Activated CD8-positive, alpha-beta memory T cell treated with anti-CD3 and anti-CD28 coated beads, Interleukin-2, amount 50 U/mL, for 24 hours (primary cell): ENCODE measurements at regions not wholly inside any gene's neighbourhood (a gene's known extent, or its start where the extent isn't known, plus 50 kb on each side); places are given as distances from the start of the nearest gene placed in this dataset.

Experiments used
- DNase-seq: peaks from one replicate; pipeline ENCODE4 v3.0.0-alpha.2; 2020; ENCODE audit errors: extremely low read depth

- DNase-seq, result no peak
These were observed 83.3 kb upstream of the ANO1 start for GRCh38 chr11:69994810-69995209.

GRCh38 chr11:69995697-69996096 is 82.4 kb upstream of the ANO1 start:
- no peak for DNase-seq

GRCh38 chr11:69996451-69996850 is 81.7 kb upstream of the ANO1 start:
- no peak for DNase-seq

- DNase-seq, result no peak
These were observed 80.8 kb upstream of the ANO1 start for GRCh38 chr11:69997352-69997751.

- no peak for DNase-seq
These were observed 78.4 kb upstream of the ANO1 start for GRCh38 chr11:69999721-70000120.

GRCh38 chr11:70000228-70000627 is 77.9 kb upstream of the ANO1 start:
- no peak for DNase-seq

GRCh38 chr11:70001246-70001645 is 76.9 kb upstream of the ANO1 start:
- DNase-seq, result no peak

DNA sequence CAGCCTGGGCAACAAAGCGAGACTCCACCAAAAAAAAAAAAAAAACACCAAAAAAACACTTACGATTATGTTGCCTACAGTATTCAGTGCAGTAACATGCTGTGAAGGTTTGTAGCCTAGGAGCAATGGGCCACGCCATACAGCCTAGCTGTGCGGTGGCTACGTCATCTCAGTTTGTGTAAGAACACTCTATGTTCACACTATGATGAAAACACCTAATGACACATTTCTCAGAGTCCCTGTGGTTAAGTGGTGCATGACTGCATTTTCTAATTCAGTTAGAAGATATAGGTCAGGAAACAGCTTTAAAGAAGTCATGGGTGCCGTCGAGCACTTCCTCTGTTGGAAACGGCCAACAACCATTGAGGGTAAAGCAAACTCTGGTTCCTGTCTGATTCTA is 75.7 kb upstream of the ANO1 start:
- DNase-seq, result no peak

GRCh38 chr11:70005107-70005818 is 72.9 kb upstream of the ANO1 start:
- DNase-seq, result no peak

DNA sequence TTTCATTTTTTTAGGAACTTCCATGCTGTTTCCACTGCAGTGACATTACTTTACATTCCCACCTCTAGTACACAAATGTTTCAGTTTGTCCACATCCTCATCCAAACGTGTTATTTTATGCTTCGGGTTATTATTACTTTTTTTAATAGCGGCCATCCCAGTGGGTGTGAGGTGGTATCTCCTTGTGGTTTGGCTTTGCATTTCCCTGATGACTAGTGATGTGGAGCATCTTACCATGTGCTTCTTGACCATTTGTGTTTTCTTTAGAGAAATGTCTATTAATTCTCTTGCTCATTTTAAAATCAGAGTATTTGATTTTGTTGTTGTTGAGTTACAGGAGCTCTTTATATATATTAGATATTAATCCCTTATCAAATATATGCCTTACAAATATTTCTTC is 70.3 kb upstream of the ANO1 start:
- DNase-seq, result no peak

DNA sequence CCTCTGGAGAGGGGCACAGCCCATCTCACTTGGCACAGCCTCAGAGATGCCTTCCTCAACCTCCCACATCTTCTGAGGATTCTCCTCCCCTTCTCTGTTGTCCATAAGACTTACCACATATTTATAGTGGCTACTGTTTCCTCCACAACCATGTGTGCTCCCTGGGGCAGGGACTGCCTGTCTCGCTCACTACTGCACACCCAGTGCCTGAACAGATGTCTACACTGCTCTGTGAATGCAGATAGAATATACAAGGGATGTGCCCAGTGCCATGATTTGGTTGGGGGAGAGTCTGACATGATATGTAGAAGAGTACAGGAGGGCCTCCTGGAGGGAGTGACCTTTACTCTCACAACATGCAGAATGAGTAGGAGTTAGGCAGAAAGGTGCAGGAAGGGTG is 67.3 kb upstream of the ANO1 start:
- DNase-seq, result no peak

DNA sequence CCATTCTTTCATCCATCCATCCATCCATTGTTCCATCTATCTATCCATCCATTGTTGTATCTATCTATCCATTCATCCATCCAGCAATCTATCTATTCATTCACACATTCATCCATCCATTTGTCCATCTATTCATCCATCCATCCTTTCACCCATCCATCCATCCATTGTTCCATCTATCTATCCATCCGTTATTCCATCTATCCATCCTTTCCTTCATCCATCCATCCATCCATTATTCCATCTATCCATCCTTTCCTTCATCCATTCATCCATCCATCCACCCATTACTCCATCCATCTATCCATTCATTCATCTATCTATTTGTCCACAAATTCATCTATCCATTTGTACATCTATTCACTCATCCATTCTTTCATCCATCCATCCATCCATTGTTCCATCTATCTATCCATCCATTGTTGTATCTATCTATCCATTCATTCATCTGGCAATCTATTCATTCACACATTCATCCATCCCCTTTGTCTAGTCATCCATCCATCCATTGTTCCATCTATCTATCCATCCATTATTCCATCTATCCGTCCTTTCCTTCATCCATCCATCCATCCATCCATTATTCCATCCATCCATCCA is 65.9 kb upstream of the ANO1 start:
- DNase-seq, result no peak

- no peak for DNase-seq
These were observed 63.8 kb upstream of the ANO1 start for GRCh38 chr11:70014291-70014690.

GRCh38 chr11:70016666-70017367 is 61.3 kb upstream of the ANO1 start:
- DNase-seq, result no peak

DNA sequence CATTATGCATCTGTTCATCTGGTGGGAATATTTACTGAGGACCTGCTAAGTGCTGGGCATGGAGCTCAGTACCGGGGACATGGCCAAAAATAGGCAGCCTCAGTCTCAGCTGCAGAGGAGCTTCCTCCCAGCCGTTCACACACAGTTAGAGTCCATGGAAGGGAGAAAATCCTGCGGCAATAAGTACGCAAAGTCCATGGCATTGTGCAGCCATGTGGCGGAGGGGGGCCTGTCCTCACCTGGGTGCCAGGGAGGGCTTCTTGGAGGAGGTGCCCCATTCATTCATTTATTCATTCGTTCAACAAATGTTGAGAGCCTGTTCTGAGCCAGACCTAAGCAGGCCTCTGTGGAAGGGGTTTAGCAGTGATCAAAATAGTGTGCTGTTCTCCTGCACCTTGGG is 59.3 kb upstream of the ANO1 start:
- no peak for DNase-seq

- DNase-seq, result no peak
These were observed 58.5 kb upstream of the ANO1 start for GRCh38 chr11:70019576-70020011.

GRCh38 chr11:70020336-70021214 is 57.5 kb upstream of the ANO1 start:
- DNase-seq, result no peak

GRCh38 chr11:70021586-70021985 is 56.5 kb upstream of the ANO1 start:
- DNase-seq, result no peak

DNA sequence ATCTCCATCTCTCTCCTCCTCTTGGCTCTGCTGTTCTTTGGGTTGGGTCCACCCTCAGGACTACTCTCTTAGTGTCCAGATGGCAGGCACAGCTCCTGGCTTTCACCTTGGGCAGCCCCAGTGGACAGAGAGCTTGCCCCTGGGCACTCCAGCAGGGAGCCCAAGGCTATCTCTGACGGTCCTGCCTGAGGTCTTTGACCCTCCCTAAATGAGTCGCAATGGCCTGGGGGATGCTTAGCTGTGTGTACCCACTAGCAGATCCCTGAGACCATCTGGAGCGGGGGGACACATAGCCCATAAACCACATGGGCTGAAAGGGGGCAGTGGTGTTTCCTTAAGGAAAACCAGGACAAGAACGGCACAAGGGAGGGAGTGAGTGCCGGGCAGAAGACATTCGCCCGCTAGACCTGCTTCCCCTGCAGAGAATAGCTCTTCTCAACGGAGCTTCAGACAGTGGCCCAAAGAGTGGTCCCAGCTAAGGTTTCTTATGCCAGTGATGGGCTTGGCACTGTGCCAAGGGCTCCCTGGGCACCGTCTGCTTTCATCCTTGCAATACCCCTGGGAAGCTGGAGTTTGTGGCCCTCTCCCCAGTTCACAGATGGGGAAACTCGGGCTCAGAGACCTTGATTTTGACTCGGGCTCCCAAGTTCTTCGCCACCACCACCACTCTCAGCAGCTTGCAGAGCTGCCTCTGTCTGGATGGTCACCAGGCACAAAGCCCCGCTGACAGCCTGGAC is 53.9 kb upstream of the ANO1 start:
- no peak for DNase-seq

DNA sequence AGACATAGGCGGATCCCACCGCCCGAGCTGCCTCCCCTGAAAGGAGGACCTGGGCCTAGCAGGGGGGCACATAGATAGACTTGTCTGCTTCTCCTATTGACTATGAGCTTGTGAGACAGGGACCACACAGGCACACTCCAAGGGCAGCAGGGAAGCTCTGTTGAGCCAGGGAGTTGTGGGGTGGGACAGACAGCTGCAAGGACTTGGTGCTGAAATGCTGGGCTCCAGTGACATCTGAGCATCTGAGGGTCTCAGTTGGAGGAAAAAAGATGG is 53.4 kb upstream of the ANO1 start:
- DNase-seq, result no peak

DNA sequence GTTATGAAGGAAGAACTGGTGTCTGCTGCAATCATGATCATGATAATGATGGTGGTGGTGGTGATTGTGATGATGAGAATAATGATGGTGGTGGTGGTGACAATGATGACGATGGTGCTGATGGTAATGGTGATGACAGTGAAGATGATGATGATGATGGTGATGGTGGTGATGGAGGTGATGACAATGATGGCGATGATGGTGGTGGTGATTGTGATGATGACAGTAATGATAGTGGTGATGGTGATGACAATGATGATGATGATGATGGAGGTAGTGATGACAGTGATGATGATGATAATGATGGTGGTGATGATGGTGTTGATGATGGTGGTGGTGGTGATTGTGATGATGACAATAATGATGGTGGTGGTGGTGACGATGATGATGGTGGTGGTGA is 52.8 kb upstream of the ANO1 start:
- DNase-seq, result no peak

- no peak for DNase-seq
These were observed 52.1 kb upstream of the ANO1 start for GRCh38 chr11:70026012-70026411.
